ENCODE measurements at regions not wholly inside any gene's neighbourhood (a gene's known extent, or its start where the extent isn't known, plus 50 kb on each side); places are given as distances from the start of the nearest gene placed in this dataset.

DNA sequence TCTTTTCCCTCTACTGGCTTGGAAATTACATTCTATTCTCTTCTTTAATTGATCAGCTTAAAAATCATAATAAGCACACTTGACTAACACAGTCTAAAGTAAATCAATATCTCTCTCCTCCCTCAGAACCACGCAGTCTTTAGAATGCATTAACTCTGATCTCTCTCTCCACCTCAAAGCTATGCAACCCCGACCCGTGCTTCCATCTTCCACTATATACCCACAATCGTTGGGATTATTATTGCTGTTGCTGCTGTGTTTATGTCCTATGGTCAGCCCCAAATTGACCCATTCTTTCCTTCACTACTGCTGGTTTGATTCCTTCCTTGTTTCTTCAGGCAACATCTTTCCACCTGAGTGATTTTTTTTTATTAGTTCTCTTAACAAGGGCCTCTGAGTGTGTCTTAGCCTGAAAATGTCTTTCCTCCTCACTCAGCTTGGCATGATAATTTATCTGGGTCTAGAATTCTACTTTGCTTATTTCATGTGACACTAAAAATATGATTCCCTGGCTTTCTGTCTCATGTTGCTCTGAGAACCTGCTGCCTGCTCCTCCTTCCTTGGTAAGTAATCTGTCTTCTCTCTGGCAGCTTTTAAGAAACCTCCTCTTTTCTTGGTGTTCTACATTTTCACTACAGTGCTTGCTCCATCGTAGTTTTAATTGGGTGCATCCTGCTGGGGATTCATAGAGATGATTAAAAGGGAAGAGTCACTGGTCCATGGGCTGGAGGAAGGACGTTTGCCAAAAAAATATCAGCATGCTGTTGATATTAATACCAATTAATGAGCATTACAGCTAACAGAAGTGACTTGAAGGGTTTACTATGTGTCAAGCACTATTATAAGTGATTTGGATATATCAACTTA, 472.2 kb downstream of the MATN1 start:
- H3K36me3 Mint-ChIP-seq (ENCODE audit: insufficient read depth, unreplicated experiment) = no peaks in the 10 kb centered on the region

DNA sequence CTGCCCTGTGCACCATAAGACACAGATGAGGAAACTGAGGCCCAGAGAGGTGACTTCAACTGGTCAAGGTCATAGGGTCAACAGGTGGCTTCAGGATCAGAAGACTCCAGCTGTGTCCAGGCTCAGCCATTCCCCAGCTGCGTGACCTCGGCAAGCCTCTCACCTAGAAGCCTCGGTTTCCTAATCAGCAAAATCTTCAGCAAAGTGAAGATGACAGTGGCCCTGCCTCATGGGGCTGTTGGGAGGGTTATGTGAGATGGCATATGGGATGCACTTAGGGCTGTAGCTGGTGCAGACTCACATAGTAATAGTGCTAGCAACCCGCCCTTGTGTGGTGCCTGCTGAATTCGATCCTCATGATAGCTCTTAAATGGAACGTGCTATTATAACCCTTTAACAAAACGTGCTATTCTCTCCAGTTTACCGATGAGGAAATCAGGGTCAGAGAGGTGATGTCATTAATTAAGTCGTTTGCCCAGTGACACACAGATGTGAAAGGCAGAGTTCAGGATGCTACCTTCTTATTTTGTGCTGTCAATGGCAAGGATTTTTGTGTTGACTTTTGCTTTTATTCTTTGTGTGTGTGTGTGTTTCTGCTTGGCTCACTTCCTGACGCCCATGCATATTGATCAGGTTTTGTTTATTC, 472.9 kb downstream of the MATN1 start:
- intact Hi-C loops (cut with micrococcal nuclease; ENCODE audit: unreplicated experiment) = no loop called here
- peaks cover 19% of the 10 kb centered on the region for H3K27me3 Mint-ChIP-seq (ENCODE audit: insufficient read depth, unreplicated experiment)

More for the DNA sequence above, 472.2 kb downstream of the MATN1 start:
- no peaks in the 10 kb centered on the region for H3K9me3 Mint-ChIP-seq (ENCODE audit: unreplicated experiment)
- CTCF ChIA-PET = no interaction called here
- no peaks in the 10 kb centered on the region for H3K36me3 ChIP-seq (ENCODE audit: control insufficient read depth, insufficient read depth, low read length)
- H3K27ac Mint-ChIP-seq (ENCODE audit: unreplicated experiment) = no peak overlapping the region
- no peaks in the 10 kb centered on the region for H3K4me1 ChIP-seq
- TF ChIP-seq, protein P1, sequence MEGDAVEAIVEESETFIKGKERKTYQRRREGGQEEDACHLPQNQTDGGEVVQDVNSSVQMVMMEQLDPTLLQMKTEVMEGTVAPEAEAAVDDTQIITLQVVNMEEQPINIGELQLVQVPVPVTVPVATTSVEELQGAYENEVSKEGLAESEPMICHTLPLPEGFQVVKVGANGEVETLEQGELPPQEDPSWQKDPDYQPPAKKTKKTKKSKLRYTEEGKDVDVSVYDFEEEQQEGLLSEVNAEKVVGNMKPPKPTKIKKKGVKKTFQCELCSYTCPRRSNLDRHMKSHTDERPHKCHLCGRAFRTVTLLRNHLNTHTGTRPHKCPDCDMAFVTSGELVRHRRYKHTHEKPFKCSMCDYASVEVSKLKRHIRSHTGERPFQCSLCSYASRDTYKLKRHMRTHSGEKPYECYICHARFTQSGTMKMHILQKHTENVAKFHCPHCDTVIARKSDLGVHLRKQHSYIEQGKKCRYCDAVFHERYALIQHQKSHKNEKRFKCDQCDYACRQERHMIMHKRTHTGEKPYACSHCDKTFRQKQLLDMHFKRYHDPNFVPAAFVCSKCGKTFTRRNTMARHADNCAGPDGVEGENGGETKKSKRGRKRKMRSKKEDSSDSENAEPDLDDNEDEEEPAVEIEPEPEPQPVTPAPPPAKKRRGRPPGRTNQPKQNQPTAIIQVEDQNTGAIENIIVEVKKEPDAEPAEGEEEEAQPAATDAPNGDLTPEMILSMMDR (IDR thresholded peaks at IDR 0.05; ENCODE audit: insufficient read depth in 1 of 2, low read depth in 1 of 2, low read length in 1 of 2, severe bottlenecking in 1 of 2, unreplicated experiment in 1 of 2) = no peak
- DNase-seq = no peak
- BruUV-seq (replicated peaks) = no TSS peak
- peaks cover 16% of the 10 kb centered on the region for H3K27me3 Mint-ChIP-seq (ENCODE audit: insufficient read depth, unreplicated experiment)
- POLR2A ChIA-PET = no interaction called here
- intact Hi-C loops (cut with micrococcal nuclease; ENCODE audit: unreplicated experiment) = no loop called here
- no peaks in the 10 kb centered on the region for H3K9me3 ChIP-seq
- no peak overlapping the region for H3K4me3 Mint-ChIP-seq (ENCODE audit: unreplicated experiment)
- H3K27me3 ChIP-seq (replicated peaks; ENCODE audit: control insufficient read depth, insufficient read depth, low read length) = no peaks in the 10 kb centered on the region
- H3K4me3 ChIP-seq (ENCODE audit: low read depth, low read length) = no peak overlapping the region
- H3K4me1 Mint-ChIP-seq (ENCODE audit: low read depth, unreplicated experiment) = no peaks in the 10 kb centered on the region

More for the DNA sequence above, 472.9 kb downstream of the MATN1 start:
- Histone ChIP-seq H3K9me3 (no peaks in the 10 kb centered on the region), H3K4me1 (no peaks in the 10 kb centered on the region), H3K36me3 (ENCODE audit: control insufficient read depth, insufficient read depth, low read length) (no peaks in the 10 kb centered on the region), H3K27me3 (replicated peaks; ENCODE audit: control insufficient read depth, insufficient read depth, low read length) (no peaks in the 10 kb centered on the region), H3K4me3 (ENCODE audit: low read depth, low read length) (no peak overlapping the region)
- no peaks in the 10 kb centered on the region for H3K9me3 Mint-ChIP-seq (ENCODE audit: unreplicated experiment)
- no peak overlapping the region for H3K27ac Mint-ChIP-seq (ENCODE audit: unreplicated experiment)
- ChIA-PET CTCF (no interaction called here), POLR2A (no interaction called here)
- no peaks in the 10 kb centered on the region for H3K4me1 Mint-ChIP-seq (ENCODE audit: low read depth, unreplicated experiment)
- BruUV-seq (replicated peaks) = no TSS peak
- TF ChIP-seq, protein P1 (IDR thresholded peaks at IDR 0.05; ENCODE audit: insufficient read depth in 1 of 2, low read depth in 1 of 2, low read length in 1 of 2, severe bottlenecking in 1 of 2, unreplicated experiment in 1 of 2) = no peak
- no peak overlapping the region for H3K4me3 Mint-ChIP-seq (ENCODE audit: unreplicated experiment)
- H3K36me3 Mint-ChIP-seq (ENCODE audit: insufficient read depth, unreplicated experiment) = no peaks in the 10 kb centered on the region
- no peak for DNase-seq
